ENCODE measurements at regions not wholly inside any gene's neighbourhood (a gene's known extent, or its start where the extent isn't known, plus 50 kb on each side); places are given as distances from the start of the nearest gene placed in this dataset.

DNA sequence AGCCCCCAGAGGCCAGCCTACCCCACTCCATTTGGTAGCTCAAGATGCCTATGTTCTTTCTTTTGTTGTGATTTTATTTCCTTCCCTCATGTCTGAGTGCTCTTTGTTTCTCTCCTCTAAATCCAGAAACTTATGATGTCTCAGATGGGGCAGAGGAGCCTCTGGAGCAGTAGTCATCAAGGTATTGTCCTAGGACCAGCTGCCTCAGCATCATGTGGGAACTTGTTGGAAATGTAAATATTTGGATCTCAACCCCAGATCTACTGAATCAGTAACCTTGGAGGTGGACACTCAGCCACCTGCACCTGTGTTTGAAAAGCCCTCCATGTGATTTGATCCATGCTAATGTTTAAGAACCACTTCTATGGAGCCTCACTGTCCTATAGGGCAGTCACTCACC lies 593.1 kb upstream of the PLXNA2 start:
- DNase-seq: no peak
- TF ChIP-seq, protein P1, sequence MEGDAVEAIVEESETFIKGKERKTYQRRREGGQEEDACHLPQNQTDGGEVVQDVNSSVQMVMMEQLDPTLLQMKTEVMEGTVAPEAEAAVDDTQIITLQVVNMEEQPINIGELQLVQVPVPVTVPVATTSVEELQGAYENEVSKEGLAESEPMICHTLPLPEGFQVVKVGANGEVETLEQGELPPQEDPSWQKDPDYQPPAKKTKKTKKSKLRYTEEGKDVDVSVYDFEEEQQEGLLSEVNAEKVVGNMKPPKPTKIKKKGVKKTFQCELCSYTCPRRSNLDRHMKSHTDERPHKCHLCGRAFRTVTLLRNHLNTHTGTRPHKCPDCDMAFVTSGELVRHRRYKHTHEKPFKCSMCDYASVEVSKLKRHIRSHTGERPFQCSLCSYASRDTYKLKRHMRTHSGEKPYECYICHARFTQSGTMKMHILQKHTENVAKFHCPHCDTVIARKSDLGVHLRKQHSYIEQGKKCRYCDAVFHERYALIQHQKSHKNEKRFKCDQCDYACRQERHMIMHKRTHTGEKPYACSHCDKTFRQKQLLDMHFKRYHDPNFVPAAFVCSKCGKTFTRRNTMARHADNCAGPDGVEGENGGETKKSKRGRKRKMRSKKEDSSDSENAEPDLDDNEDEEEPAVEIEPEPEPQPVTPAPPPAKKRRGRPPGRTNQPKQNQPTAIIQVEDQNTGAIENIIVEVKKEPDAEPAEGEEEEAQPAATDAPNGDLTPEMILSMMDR (IDR thresholded peaks at IDR 0.05; ENCODE audit: partially characterized antibody, unreplicated experiment): no peak
- Mint-ChIP-seq H3K36me3 (ENCODE audit: unreplicated experiment) (peaks cover under 1% of the 10 kb centered on the region), H3K4me3 (ENCODE audit: unreplicated experiment) (no peak overlapping the region), H3K9me3 (ENCODE audit: unreplicated experiment) (peaks cover 1% of the 10 kb centered on the region), H3K27me3 (ENCODE audit: unreplicated experiment) (no peaks in the 10 kb centered on the region), H3K27ac (ENCODE audit: unreplicated experiment) (no peak overlapping the region), H3K4me1 (ENCODE audit: low read depth, unreplicated experiment) (peaks cover 2% of the 10 kb centered on the region)

DNA sequence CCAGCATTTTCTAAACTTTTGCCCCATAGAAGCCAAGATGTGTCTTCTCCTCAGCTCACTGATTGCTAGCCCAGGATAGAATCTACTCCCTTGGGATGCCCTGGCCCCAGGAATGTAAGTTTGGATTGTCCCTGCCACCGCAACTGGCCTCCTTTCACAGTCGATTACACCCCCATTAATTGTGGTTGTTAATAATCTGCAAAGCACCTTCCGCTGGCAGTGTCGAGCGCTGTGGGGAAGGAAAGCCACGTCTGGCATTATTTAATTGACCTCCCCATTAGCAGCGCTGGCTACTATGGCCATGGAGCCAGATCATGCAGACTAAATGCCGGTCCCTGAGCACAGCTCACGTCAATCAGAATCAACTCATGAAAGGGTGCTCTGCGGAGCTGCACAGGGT lies 597.3 kb upstream of the PLXNA2 start:
- H3K27ac Mint-ChIP-seq (ENCODE audit: unreplicated experiment): no peak overlapping the region
- no peaks in the 10 kb centered on the region for H3K4me1 Mint-ChIP-seq (ENCODE audit: low read depth, unreplicated experiment)
- H3K4me3 Mint-ChIP-seq (ENCODE audit: unreplicated experiment): no peak overlapping the region
- DNase-seq: no peak
- TF ChIP-seq, protein P1 (IDR thresholded peaks at IDR 0.05; ENCODE audit: partially characterized antibody, unreplicated experiment): no peak
- H3K9me3 Mint-ChIP-seq (ENCODE audit: unreplicated experiment): no peaks in the 10 kb centered on the region
- H3K27me3 Mint-ChIP-seq (ENCODE audit: unreplicated experiment): peaks cover 2% of the 10 kb centered on the region
- H3K36me3 Mint-ChIP-seq (ENCODE audit: unreplicated experiment): peaks cover 4% of the 10 kb centered on the region

DNA sequence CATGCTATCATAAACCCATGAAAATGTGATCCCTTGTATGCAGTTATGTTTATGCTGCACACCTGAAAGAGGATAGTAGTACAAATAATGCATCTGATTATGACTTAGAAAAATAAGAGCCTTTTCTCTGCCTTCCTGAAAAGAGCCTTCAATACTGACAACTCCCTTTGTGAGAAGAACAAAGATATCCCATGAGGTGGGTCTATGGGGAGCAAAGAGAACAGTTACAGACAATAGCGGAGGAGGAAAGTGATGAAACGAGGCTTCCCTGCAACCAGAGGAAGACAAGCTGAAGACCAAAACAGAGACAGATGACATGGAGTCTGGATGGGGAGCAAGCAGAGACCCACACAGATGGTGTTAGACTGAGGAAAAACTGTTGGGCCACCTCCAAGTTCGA lies 598.3 kb upstream of the PLXNA2 start:
- Mint-ChIP-seq H3K9me3 (ENCODE audit: unreplicated experiment) (no peaks in the 10 kb centered on the region), H3K4me1 (ENCODE audit: low read depth, unreplicated experiment) (no peaks in the 10 kb centered on the region), H3K27me3 (ENCODE audit: unreplicated experiment) (peaks cover 2% of the 10 kb centered on the region), H3K27ac (ENCODE audit: unreplicated experiment) (no peak overlapping the region), H3K4me3 (ENCODE audit: unreplicated experiment) (no peak overlapping the region), H3K36me3 (ENCODE audit: unreplicated experiment) (peaks cover 4% of the 10 kb centered on the region)
- TF ChIP-seq, protein P1 (IDR thresholded peaks at IDR 0.05; ENCODE audit: partially characterized antibody, unreplicated experiment): no peak
- no peak for DNase-seq

DNA sequence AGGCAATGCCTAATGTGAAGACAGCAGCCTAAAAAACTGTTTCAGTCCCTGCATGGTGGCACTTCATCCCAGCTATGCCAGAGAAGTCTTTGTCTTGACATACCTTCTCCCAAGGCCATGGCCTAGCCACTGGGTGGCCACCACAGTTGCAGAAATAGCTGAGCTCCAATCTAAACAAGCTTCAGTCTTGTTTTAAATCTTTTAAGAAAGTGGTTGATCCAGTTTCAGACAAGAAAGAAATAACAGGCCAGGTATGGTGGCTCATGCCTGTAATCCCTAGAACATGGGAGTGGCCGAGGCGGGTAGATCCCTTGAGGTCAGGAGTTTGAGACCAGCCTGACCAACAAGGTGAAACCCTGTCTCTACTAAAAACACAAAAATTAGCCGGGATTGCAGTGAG lies 600.0 kb upstream of the PLXNA2 start:
- Mint-ChIP-seq H3K9me3 (ENCODE audit: unreplicated experiment) (no peaks in the 10 kb centered on the region), H3K27ac (ENCODE audit: unreplicated experiment) (no peak overlapping the region), H3K36me3 (ENCODE audit: unreplicated experiment) (peaks cover 4% of the 10 kb centered on the region), H3K4me3 (ENCODE audit: unreplicated experiment) (no peak overlapping the region), H3K27me3 (ENCODE audit: unreplicated experiment) (peaks cover 2% of the 10 kb centered on the region), H3K4me1 (ENCODE audit: low read depth, unreplicated experiment) (no peaks in the 10 kb centered on the region)
- DNase-seq: no peak
- TF ChIP-seq, protein P1 (IDR thresholded peaks at IDR 0.05; ENCODE audit: partially characterized antibody, unreplicated experiment): no peak

GRCh38 chr1:208848854-208849253 lies 604.7 kb upstream of the PLXNA2 start:
- Mint-ChIP-seq H3K27ac (ENCODE audit: unreplicated experiment) (no peak overlapping the region), H3K36me3 (ENCODE audit: unreplicated experiment) (no peaks in the 10 kb centered on the region), H3K4me1 (ENCODE audit: low read depth, unreplicated experiment) (peaks cover 3% of the 10 kb centered on the region), H3K4me3 (ENCODE audit: unreplicated experiment) (no peak overlapping the region), H3K27me3 (ENCODE audit: unreplicated experiment) (peaks cover 1% of the 10 kb centered on the region), H3K9me3 (ENCODE audit: unreplicated experiment) (no peaks in the 10 kb centered on the region)
- no peak for DNase-seq
- TF ChIP-seq, protein P1 (IDR thresholded peaks at IDR 0.05; ENCODE audit: partially characterized antibody, unreplicated experiment): no peak
